ENCODE measurements at regions not wholly inside any gene's neighbourhood (a gene's known extent, or its start where the extent isn't known, plus 50 kb on each side); places are given as distances from the start of the nearest gene placed in this dataset.

DNA sequence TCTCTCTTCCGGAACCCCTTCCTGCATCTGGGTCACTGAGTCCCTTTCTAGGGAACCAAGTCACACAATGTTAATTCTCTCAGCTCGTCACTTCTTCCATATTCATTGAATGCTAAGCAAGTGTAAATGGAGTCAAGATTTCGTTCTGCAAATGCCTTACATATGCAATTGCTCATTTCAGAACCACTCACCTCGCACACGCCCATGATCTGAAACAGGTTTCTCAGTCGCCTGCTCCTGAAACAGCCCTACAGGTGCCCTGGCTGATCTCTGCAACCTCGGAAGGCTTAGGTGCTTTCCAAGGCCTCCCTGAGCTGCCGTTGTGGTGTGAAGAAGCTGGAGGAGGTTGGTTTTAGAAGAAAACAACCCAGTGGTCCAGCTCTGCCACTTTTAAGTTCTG, 100.8 kb upstream of the MSX1 start:
- no peaks in the 10 kb centered on the region for H3K9me3 ChIP-seq (ENCODE audit: control insufficient read depth, insufficient read depth, low read length)
- no peaks in the 10 kb centered on the region for H3K36me3 ChIP-seq (ENCODE audit: control insufficient read depth, insufficient read depth, low read length)
- H3K4me1 ChIP-seq (ENCODE audit: control insufficient read depth, insufficient read depth, low read length) = peaks cover 23% of the 10 kb centered on the region
- no peak overlapping the region for H3K9ac ChIP-seq (ENCODE audit: low read depth, low read length)
- H3K4me3 ChIP-seq (ENCODE audit: low read depth, low read length) = no peak overlapping the region
- H3K27me3 ChIP-seq (ENCODE audit: control insufficient read depth, insufficient read depth, low read length) = peaks cover 14% of the 10 kb centered on the region

DNA sequence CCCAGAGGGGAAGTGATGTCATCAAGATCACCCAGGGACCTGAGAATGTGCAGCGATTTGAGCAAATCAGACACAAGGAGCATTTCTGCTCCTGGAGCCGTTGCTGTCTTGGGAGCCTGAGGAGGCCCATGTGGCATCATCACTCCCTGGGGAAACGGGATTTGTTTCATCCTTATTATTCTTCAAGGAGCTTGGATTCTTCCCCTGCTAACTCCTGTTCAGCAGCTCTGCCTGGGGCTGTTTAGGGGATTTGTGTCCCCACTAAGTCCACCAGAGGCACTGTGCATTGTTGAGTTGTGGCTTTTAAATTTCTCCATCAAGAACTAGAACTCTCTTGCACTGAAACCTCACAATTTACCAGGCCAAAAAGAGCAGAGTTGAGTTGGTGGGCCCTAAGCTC, 104.2 kb upstream of the MSX1 start:
- H3K4me3 ChIP-seq (ENCODE audit: low read depth, low read length) = no peak overlapping the region
- H3K9me3 ChIP-seq (ENCODE audit: control insufficient read depth, insufficient read depth, low read length) = no peaks in the 10 kb centered on the region
- H3K4me1 ChIP-seq (ENCODE audit: control insufficient read depth, insufficient read depth, low read length) = peaks cover 8% of the 10 kb centered on the region
- no peak overlapping the region for H3K9ac ChIP-seq (ENCODE audit: low read depth, low read length)
- H3K36me3 ChIP-seq (ENCODE audit: control insufficient read depth, insufficient read depth, low read length) = no peaks in the 10 kb centered on the region
- H3K27me3 ChIP-seq (ENCODE audit: control insufficient read depth, insufficient read depth, low read length) = peaks cover 10% of the 10 kb centered on the region

DNA sequence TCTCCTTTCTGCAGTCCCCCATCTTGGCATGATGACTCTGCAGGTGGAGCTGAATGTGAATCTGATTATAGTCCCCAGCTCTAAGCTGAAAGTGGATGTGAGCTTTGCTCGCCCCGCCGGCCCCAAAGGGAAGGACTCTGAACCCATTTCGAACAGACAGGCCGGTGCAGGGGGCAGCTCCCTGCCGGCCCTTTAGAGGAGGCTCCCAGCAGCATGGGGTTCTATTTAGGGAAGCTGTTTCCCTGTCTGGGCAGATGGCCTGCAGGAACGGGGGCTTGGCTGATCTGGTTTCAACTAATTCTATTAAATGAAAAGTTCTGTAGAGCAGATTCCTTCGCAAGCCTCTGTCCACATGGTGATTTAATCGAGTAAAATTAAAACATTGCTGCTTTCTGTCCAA, 104.8 kb upstream of the MSX1 start:
- Histone ChIP-seq H3K27me3 (ENCODE audit: control insufficient read depth, insufficient read depth, low read length) (peaks cover 8% of the 10 kb centered on the region), H3K9me3 (ENCODE audit: control insufficient read depth, insufficient read depth, low read length) (no peaks in the 10 kb centered on the region), H3K4me1 (ENCODE audit: control insufficient read depth, insufficient read depth, low read length) (peaks cover 8% of the 10 kb centered on the region)

DNA sequence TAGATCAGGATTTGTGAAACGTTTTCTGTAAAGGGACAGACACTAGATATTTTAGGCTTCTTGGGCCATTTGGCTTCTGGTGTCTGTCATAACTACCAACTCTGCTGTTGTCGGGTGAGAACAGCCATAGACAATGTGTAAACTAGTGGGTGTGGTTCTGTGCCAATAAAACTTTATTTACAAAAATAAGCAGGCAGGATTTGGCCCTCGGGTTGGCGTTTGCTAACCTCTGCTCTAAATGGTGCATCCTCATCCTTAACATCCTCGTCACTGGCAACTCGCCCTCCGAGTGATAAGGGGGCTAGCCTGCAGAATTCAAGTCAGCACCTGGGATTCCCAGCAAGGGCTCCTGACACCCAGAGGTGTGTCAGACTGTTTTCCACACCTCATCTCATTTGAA, 105.8 kb upstream of the MSX1 start:
- Histone ChIP-seq H3K9ac (ENCODE audit: low read depth, low read length) (no peak overlapping the region), H3K4me1 (ENCODE audit: control insufficient read depth, insufficient read depth, low read length) (peaks cover 4% of the 10 kb centered on the region), H3K27me3 (ENCODE audit: control insufficient read depth, insufficient read depth, low read length) (peaks cover 8% of the 10 kb centered on the region), H3K9me3 (ENCODE audit: control insufficient read depth, insufficient read depth, low read length) (no peaks in the 10 kb centered on the region), H3K36me3 (ENCODE audit: control insufficient read depth, insufficient read depth, low read length) (no peaks in the 10 kb centered on the region), H3K4me3 (ENCODE audit: low read depth, low read length) (no peak overlapping the region)

More for the DNA sequence above, 104.8 kb upstream of the MSX1 start:
- Histone ChIP-seq H3K36me3 (ENCODE audit: control insufficient read depth, insufficient read depth, low read length) (no peaks in the 10 kb centered on the region), H3K4me3 (ENCODE audit: low read depth, low read length) (no peak overlapping the region), H3K9ac (ENCODE audit: low read depth, low read length) (no peak overlapping the region)

DNA sequence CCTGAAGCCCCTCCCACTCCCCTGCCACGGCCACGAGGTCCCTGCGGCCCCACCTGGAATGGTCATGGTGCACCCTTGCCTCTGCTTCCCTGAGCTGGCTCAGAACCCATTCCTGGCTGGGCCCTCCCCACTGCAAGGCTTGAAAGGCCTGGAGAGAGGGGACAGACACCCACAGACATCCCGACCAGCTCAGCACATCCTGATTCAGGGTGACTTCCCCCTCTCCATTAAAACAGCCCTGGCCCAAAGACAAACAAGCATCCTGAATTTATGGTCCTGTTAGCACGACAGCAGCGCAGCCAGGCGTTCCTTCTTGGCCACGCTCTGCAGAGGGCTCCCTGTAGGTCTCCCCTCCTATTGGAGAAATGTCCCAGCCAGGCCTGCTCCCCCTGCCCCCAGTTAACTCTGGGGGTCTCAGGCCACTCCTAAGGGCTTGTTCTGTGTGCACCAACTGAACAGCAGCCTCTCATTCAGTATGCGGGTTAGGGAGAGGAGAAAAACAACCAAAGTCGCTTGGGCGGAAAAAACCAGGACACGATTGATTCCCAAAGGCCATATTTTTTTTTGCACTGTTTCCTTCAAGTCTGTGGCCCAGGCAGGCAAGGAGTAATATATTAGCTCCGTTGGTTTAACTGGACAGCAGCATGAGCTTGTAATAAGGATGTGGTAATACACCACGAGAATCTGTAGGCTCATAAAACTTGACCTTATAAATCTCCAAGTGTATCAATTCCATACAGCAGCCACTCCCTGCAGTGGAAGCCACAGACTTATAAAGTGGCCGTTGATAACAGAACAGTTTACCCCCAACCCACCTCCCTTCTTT, 106.7 kb upstream of the MSX1 start:
- no peaks in the 10 kb centered on the region for H3K9me3 ChIP-seq (ENCODE audit: control insufficient read depth, insufficient read depth, low read length)
- H3K9ac ChIP-seq (ENCODE audit: low read depth, low read length) = no peak overlapping the region
- H3K27me3 ChIP-seq (ENCODE audit: control insufficient read depth, insufficient read depth, low read length) = peaks cover 6% of the 10 kb centered on the region
- H3K36me3 ChIP-seq (ENCODE audit: control insufficient read depth, insufficient read depth, low read length) = no peaks in the 10 kb centered on the region
- no peak overlapping the region for H3K4me3 ChIP-seq (ENCODE audit: low read depth, low read length)
- no peaks in the 10 kb centered on the region for H3K4me1 ChIP-seq (ENCODE audit: control insufficient read depth, insufficient read depth, low read length)

GRCh38 chr4:4752025-4752424, 107.4 kb upstream of the MSX1 start:
- H3K27me3 ChIP-seq (ENCODE audit: control insufficient read depth, insufficient read depth, low read length) = peaks cover 3% of the 10 kb centered on the region
- no peak overlapping the region for H3K4me3 ChIP-seq (ENCODE audit: low read depth, low read length)
- no peaks in the 10 kb centered on the region for H3K4me1 ChIP-seq (ENCODE audit: control insufficient read depth, insufficient read depth, low read length)
- no peaks in the 10 kb centered on the region for H3K36me3 ChIP-seq (ENCODE audit: control insufficient read depth, insufficient read depth, low read length)
- no peak overlapping the region for H3K9ac ChIP-seq (ENCODE audit: low read depth, low read length)
- no peaks in the 10 kb centered on the region for H3K9me3 ChIP-seq (ENCODE audit: control insufficient read depth, insufficient read depth, low read length)

DNA sequence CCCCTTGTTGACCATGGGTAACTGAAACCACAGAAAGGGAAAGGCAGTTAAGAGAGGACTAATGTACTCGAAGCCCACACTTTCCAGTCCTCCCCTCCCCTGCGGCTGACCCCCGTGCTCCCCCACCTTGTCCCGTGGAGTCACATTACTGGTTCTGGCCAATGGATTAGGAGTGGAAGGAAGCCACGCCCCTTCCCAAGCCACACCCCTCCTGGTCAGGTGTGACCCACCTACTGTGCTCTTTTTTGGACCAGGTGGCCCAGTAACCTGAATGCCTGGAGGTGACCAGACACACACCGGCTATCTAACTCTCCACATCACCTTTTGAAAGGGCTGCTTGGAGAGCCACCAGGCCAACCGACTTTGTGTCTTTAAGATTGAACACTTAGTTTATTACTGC, 109.3 kb upstream of the MSX1 start:
- H3K4me1 ChIP-seq (ENCODE audit: control insufficient read depth, insufficient read depth, low read length) = no peaks in the 10 kb centered on the region
- H3K4me3 ChIP-seq (ENCODE audit: low read depth, low read length) = no peak overlapping the region
- no peaks in the 10 kb centered on the region for H3K36me3 ChIP-seq (ENCODE audit: control insufficient read depth, insufficient read depth, low read length)
- H3K27me3 ChIP-seq (ENCODE audit: control insufficient read depth, insufficient read depth, low read length) = no peaks in the 10 kb centered on the region
- H3K9ac ChIP-seq (ENCODE audit: low read depth, low read length) = no peak overlapping the region
- H3K9me3 ChIP-seq (ENCODE audit: control insufficient read depth, insufficient read depth, low read length) = no peaks in the 10 kb centered on the region

DNA sequence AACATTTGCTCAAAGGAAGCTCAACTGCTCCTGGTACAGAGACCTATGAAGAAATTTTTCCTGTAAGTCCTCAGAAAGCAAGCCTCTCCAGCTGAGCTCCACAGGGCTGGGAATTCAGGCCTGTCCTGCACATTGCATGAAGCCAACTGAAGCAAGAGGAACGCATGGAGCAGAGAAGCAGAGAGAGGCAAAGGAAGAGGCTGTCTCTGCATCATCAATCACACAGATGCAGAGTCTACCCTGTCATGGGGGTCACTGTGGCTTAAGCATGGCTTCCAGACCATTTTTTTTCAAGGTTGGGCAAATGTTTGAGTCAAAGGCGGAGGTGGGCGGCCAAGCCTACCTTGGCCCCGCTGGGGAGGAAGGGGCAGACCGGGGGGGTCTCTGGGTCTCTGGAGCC, 110.3 kb upstream of the MSX1 start:
- no peak overlapping the region for H3K4me3 ChIP-seq (ENCODE audit: low read depth, low read length)
- no peaks in the 10 kb centered on the region for H3K36me3 ChIP-seq (ENCODE audit: control insufficient read depth, insufficient read depth, low read length)
- no peaks in the 10 kb centered on the region for H3K27me3 ChIP-seq (ENCODE audit: control insufficient read depth, insufficient read depth, low read length)
- H3K9me3 ChIP-seq (ENCODE audit: control insufficient read depth, insufficient read depth, low read length) = no peaks in the 10 kb centered on the region
- no peaks in the 10 kb centered on the region for H3K4me1 ChIP-seq (ENCODE audit: control insufficient read depth, insufficient read depth, low read length)
- H3K9ac ChIP-seq (ENCODE audit: low read depth, low read length) = no peak overlapping the region

GRCh38 chr4:4746444-4746843, 113.0 kb upstream of the MSX1 start:
- Histone ChIP-seq H3K27me3 (ENCODE audit: control insufficient read depth, insufficient read depth, low read length) (no peaks in the 10 kb centered on the region), H3K9ac (ENCODE audit: low read depth, low read length) (no peak overlapping the region), H3K4me1 (ENCODE audit: control insufficient read depth, insufficient read depth, low read length) (no peaks in the 10 kb centered on the region), H3K9me3 (ENCODE audit: control insufficient read depth, insufficient read depth, low read length) (no peaks in the 10 kb centered on the region), H3K4me3 (ENCODE audit: low read depth, low read length) (no peak overlapping the region), H3K36me3 (ENCODE audit: control insufficient read depth, insufficient read depth, low read length) (no peaks in the 10 kb centered on the region)

- no peaks in the 10 kb centered on the region for H3K9me3 ChIP-seq (ENCODE audit: control insufficient read depth, insufficient read depth, low read length)
- no peaks in the 10 kb centered on the region for H3K4me1 ChIP-seq (ENCODE audit: control insufficient read depth, insufficient read depth, low read length)
- H3K27me3 ChIP-seq (ENCODE audit: control insufficient read depth, insufficient read depth, low read length) = no peaks in the 10 kb centered on the region
- H3K4me3 ChIP-seq (ENCODE audit: low read depth, low read length) = no peak overlapping the region
- no peaks in the 10 kb centered on the region for H3K36me3 ChIP-seq (ENCODE audit: control insufficient read depth, insufficient read depth, low read length)
- no peak overlapping the region for H3K9ac ChIP-seq (ENCODE audit: low read depth, low read length)
Measured at GRCh38 chr4:4740071-4740470, 119.4 kb upstream of the MSX1 start.

GRCh38 chr4:4735870-4736269, 123.6 kb upstream of the MSX1 start:
- H3K9ac ChIP-seq (ENCODE audit: low read depth, low read length) = no peak overlapping the region
- peaks cover 3% of the 10 kb centered on the region for H3K4me1 ChIP-seq (ENCODE audit: control insufficient read depth, insufficient read depth, low read length)
- no peak overlapping the region for H3K4me3 ChIP-seq (ENCODE audit: low read depth, low read length)
- H3K9me3 ChIP-seq (ENCODE audit: control insufficient read depth, insufficient read depth, low read length) = no peaks in the 10 kb centered on the region
- no peaks in the 10 kb centered on the region for H3K27me3 ChIP-seq (ENCODE audit: control insufficient read depth, insufficient read depth, low read length)
- H3K36me3 ChIP-seq (ENCODE audit: control insufficient read depth, insufficient read depth, low read length) = no peaks in the 10 kb centered on the region

DNA sequence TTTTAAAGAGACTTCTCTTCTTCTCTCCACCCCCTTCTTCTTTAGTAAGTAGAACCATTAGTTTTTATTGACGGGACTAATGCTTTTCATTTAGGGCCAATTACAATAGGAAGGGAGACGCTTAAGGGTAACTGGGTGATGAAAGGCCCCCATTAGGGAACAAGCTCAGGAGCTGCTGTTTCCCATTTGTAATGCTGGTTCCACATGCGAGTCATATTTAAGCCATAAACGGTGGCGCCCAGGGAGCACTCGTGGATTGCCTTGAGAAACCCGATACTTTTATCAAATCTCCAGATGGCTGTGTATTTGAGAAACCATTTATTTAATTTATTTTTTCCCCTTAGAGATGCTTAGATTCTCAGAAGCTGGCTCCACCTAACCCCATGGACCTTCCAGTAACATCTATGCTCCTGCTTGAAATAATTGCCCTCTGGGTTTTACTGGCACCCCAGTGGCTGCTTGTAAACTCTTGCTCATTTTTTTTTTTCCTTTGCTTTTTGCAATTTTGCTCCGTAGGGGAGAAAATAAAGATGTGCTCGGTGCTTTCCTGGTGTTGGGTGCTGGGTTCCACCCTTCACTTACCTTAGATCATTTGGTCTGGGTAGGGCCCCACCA, 124.2 kb upstream of the MSX1 start:
- Histone ChIP-seq H3K9ac (ENCODE audit: low read depth, low read length) (no peak overlapping the region), H3K36me3 (ENCODE audit: control insufficient read depth, insufficient read depth, low read length) (no peaks in the 10 kb centered on the region), H3K27me3 (ENCODE audit: control insufficient read depth, insufficient read depth, low read length) (no peaks in the 10 kb centered on the region), H3K4me1 (ENCODE audit: control insufficient read depth, insufficient read depth, low read length) (peaks cover 3% of the 10 kb centered on the region), H3K9me3 (ENCODE audit: control insufficient read depth, insufficient read depth, low read length) (no peaks in the 10 kb centered on the region), H3K4me3 (ENCODE audit: low read depth, low read length) (no peak overlapping the region)
